HEK293T (cell line): ENCODE measurements at regions not wholly inside any gene's neighbourhood (a gene's known extent, or its start where the extent isn't known, plus 50 kb on each side); places are given as distances from the start of the nearest gene placed in this dataset.

Experiments used
- CTCF ChIA-PET: fragments of 350-600 bp; formaldehyde crosslinking; extraction: SDS; loops from one replicate; lab custom pipeline; 2021; ENCODE audit warnings: antibody characterized with exemption, inconsistent platforms; lab: Yijun Ruan, JAX
- POLR2A ChIA-PET: fragments of 350-600 bp; formaldehyde crosslinking; extraction: SDS; loops from one replicate; lab custom pipeline; 2020; ENCODE audit warnings: antibody characterized with exemption, inconsistent platforms; lab: Yijun Ruan, JAX
- DNase-seq: peaks from one replicate; pipeline ENCODE4 v3.0.0; 2012; ENCODE audit warnings: mixed read lengths; ENCODE audit errors: extremely low spot score
- ARNT ChIP-seq: fragments of 450-650 bp; IDR thresholded peaks from 2 replicates; pipeline ENCODE4 v1.6.1; 2017; ENCODE audit warnings: mild to moderate bottlenecking
- BHLHE40 ChIP-seq: fragments of 450-650 bp; IDR thresholded peaks from 2 replicates; pipeline ENCODE4 v1.6.1; 2016; ENCODE audit warnings: mild to moderate bottlenecking, moderate library complexity, borderline replicate concordance
- CTBP1 ChIP-seq: fragments of 450-650 bp; IDR thresholded peaks from 2 replicates; pipeline ENCODE4 v1.6.1; 2016; ENCODE audit warnings: borderline replicate concordance
- ELF4 ChIP-seq: fragments of 450-650 bp; IDR thresholded peaks from 2 replicates; pipeline ENCODE4 v1.6.1; 2017; ENCODE audit warnings: antibody characterized with exemption
- FOXA1 ChIP-seq: fragments of 450-650 bp; IDR thresholded peaks from 2 replicates; pipeline ENCODE4 v1.6.1; 2016; ENCODE audit warnings: mild to moderate bottlenecking
- FOXK2 ChIP-seq: fragments of 450-650 bp; IDR thresholded peaks from 2 replicates; pipeline ENCODE4 v1.6.1; 2016; ENCODE audit warnings: mild to moderate bottlenecking
- FOXM1 ChIP-seq: fragments of 450-650 bp; IDR thresholded peaks from 2 replicates; pipeline ENCODE4 v1.6.1; 2017; ENCODE audit warnings: mild to moderate bottlenecking, borderline replicate concordance
- HDGF ChIP-seq: fragments of 450-650 bp; IDR thresholded peaks from 2 replicates; pipeline ENCODE4 v1.6.1; 2017; ENCODE audit warnings: antibody characterized with exemption, borderline replicate concordance
- L3MBTL2 ChIP-seq: fragments of 450-650 bp; conservative IDR thresholded peaks from 2 replicates; pipeline ENCODE4 v1.6.1; 2016; ENCODE audit warnings: mild to moderate bottlenecking
- LEF1 ChIP-seq: fragments of 450-650 bp; IDR thresholded peaks from 2 replicates; pipeline ENCODE4 v1.6.1; 2017; ENCODE audit warnings: mild to moderate bottlenecking, borderline replicate concordance
- NFRKB ChIP-seq: fragments of 450-650 bp; IDR thresholded peaks from 2 replicates; pipeline ENCODE4 v1.6.1; 2016; ENCODE audit warnings: mild to moderate bottlenecking, moderate library complexity
- SP1 ChIP-seq: fragments of 450-650 bp; IDR thresholded peaks from 2 replicates; pipeline ENCODE4 v1.6.1; 2017
- SUZ12 ChIP-seq: fragments of 450-650 bp; IDR thresholded peaks from 2 replicates; pipeline ENCODE4 v1.6.1; 2016; ENCODE audit warnings: mild to moderate bottlenecking
- TARDBP ChIP-seq: fragments of 450-650 bp; IDR thresholded peaks from 2 replicates; pipeline ENCODE4 v1.6.1; 2016
- ZNF384 ChIP-seq: fragments of 450-650 bp; IDR thresholded peaks from 2 replicates; pipeline ENCODE4 v1.6.1; 2016
- TF ChIP-seq, protein P1 (sequence below): fragments of 450-650 bp; IDR thresholded peaks from 2 replicates; pipeline ENCODE4 v1.6.1; 2016

DNA sequence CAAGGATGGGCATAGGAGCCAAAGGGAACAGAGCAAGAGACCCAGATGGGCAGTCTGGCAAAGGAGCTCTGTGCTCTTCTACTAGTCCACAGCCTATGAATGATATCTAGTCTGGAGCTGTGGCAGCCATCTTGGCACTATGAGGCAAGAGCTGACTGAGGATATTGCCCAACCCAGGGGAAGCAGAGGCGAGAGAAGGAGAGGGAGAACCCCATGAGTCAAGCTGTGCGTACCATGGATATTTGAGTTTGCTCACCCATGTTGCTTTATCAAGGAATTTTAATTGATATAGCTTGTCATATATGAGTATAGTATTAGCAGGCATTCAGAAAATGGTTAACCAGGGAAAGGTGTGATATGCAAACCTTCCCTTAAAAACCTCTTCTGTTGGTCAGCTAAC lies 420.9 kb downstream of the PRDM2 start:
- DNase-seq, result no peak
- POLR2A ChIA-PET, result no interaction called here
- CTCF ChIA-PET, result no interaction called here
- no peak for TF ChIP-seq ELF4
- no peak for TF ChIP-seq ZNF384
- no peak for TF ChIP-seq SP1
- TF ChIP-seq L3MBTL2, result no peak
- TF ChIP-seq, protein P1, sequence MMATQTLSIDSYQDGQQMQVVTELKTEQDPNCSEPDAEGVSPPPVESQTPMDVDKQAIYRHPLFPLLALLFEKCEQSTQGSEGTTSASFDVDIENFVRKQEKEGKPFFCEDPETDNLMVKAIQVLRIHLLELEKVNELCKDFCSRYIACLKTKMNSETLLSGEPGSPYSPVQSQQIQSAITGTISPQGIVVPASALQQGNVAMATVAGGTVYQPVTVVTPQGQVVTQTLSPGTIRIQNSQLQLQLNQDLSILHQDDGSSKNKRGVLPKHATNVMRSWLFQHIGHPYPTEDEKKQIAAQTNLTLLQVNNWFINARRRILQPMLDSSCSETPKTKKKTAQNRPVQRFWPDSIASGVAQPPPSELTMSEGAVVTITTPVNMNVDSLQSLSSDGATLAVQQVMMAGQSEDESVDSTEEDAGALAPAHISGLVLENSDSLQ, result no peak
- TF ChIP-seq ARNT, result no peak
- TF ChIP-seq HDGF, result no peak
- TF ChIP-seq CTBP1, result no peak
- no peak for TF ChIP-seq LEF1
- TF ChIP-seq TARDBP, result no peak
- no peak for TF ChIP-seq FOXA1
- TF ChIP-seq FOXM1, result no peak

GRCh38 chr1:14128096-14128495 lies 428.1 kb downstream of the PRDM2 start:
- no peak for DNase-seq
- ChIA-PET POLR2A (no interaction called here), CTCF (no interaction called here)
- TF ChIP-seq L3MBTL2 (no peak), ARNT (no peak), SUZ12 (no peak)

GRCh38 chr1:14129009-14129408 lies 429.0 kb downstream of the PRDM2 start:
- TF ChIP-seq L3MBTL2, result no peak
- no peak for TF ChIP-seq BHLHE40
- no peak for TF ChIP-seq NFRKB
- TF ChIP-seq ELF4, result no peak
- no peak for TF ChIP-seq SP1
- TF ChIP-seq LEF1, result no peak
- TF ChIP-seq ARNT, result no peak
- no peak for TF ChIP-seq CTBP1
- TF ChIP-seq SUZ12, result no peak
- TF ChIP-seq ZNF384, result no peak
- no peak for TF ChIP-seq FOXK2
- TF ChIP-seq, protein P1, result no peak
- TF ChIP-seq FOXA1, result no peak
- DNase-seq, result no peak
- ChIA-PET CTCF (no interaction called here), POLR2A (no interaction called here)

GRCh38 chr1:14135070-14135469 lies 435.1 kb downstream of the PRDM2 start:
- no peak for DNase-seq
- ChIA-PET CTCF (no interaction called here), POLR2A (no interaction called here)
- TF ChIP-seq ZNF384 (no peak), BHLHE40 (no peak), ELF4 (no peak), LEF1 (no peak), NFRKB (no peak), HDGF (no peak), FOXK2 (no peak), ARNT (no peak), CTBP1 (no peak), TARDBP (no peak), FOXA1 (no peak)

DNA sequence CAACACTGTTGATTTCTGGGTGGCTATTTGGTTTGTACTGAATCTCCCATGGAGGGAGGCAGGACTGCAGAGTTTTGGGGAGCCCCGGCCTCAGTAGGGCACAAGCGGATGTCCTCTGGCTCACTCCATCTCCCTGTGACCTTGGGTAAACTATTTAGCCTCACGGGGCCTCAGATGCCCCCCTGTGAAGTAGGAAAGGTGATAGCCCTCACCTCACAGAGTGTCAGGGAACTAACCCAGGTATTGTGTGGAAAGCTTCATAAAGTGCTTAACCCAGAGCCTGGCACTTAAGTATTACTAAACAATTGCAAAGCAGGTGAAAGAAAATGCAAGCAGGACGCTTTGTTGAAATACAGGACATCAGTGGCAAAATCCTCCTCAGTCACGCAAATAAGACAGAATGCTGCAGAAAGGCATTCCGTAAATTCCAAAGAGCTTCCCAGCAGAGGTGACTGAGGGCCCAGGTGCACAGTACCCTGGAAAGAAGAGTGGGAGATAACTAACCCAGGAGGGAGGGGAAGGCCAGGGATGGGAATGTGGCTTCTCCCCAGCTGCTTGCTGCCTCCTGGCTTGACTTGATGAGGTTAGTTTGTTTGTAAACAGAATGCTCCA lies 436.3 kb downstream of the PRDM2 start:
- DNase-seq, result no peak
- TF ChIP-seq ELF4 (no peak), ZNF384 (no peak)
- POLR2A ChIA-PET, result no interaction called here
- CTCF ChIA-PET, result no interaction called here

- ChIA-PET CTCF (no interaction called here), POLR2A (no interaction called here)
- TF ChIP-seq ELF4, result no peak
- TF ChIP-seq BHLHE40, result no peak
- TF ChIP-seq SUZ12, result no peak
- no peak for TF ChIP-seq SP1
- no peak for TF ChIP-seq FOXK2
- no peak for TF ChIP-seq LEF1
- no peak for TF ChIP-seq HDGF
- TF ChIP-seq, protein P1, result no peak
- TF ChIP-seq FOXM1, result no peak
- no peak for TF ChIP-seq ZNF384
- no peak for TF ChIP-seq L3MBTL2
- TF ChIP-seq FOXA1, result no peak
- TF ChIP-seq ARNT, result no peak
- DNase-seq, result no peak
These were observed 436.9 kb downstream of the PRDM2 start for GRCh38 chr1:14136881-14137280.
